ENCODE measurements at regions not wholly inside any gene's neighbourhood (a gene's known extent, or its start where the extent isn't known, plus 50 kb on each side); places are given as distances from the start of the nearest gene placed in this dataset.

DNA sequence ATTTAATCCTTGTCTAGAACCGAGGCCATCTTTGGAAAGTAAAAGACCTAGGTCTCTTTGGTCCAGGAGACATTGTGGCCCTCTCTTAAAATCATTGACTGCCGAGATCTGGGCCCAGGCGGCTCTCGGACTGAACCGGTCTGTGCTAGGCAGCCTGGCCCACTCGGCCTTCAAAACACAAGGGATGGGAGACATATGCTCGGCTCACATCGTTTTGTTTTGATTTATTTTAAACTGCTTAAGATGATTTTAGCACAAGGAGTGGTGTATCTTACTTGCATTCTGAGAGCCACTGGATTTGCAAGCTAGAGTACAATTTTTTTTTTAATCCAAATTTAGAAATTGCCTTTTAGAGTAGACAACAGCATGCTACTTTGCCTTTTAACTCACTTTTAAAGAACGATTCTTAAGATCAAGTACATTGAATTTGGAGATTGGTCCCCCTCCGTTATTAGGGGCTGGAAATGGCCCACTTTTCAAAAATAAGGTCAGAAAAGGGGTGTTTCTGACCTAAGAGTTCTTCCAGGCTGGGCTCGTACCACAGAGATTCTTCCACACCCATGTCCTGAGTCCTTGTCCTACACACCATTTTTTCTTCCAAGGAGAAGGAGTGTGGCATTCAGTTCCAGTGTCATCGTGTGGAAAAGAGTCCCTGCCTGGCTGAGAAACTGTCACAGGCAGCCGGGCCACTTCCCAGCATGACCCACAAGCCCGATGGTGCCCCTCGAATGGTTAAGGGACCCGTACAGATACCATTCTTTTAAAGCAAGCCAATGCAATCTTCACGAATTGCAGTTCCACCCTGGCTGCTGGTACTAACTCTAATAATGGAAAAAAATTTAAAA lies 80.5 kb upstream of the WNT7B start:
- TF ChIP-seq, protein P1, sequence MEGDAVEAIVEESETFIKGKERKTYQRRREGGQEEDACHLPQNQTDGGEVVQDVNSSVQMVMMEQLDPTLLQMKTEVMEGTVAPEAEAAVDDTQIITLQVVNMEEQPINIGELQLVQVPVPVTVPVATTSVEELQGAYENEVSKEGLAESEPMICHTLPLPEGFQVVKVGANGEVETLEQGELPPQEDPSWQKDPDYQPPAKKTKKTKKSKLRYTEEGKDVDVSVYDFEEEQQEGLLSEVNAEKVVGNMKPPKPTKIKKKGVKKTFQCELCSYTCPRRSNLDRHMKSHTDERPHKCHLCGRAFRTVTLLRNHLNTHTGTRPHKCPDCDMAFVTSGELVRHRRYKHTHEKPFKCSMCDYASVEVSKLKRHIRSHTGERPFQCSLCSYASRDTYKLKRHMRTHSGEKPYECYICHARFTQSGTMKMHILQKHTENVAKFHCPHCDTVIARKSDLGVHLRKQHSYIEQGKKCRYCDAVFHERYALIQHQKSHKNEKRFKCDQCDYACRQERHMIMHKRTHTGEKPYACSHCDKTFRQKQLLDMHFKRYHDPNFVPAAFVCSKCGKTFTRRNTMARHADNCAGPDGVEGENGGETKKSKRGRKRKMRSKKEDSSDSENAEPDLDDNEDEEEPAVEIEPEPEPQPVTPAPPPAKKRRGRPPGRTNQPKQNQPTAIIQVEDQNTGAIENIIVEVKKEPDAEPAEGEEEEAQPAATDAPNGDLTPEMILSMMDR (IDR thresholded peaks at IDR 0.05) = no peak
- TF ChIP-seq EZH2 (IDR thresholded peaks at IDR 0.05) = no peak
